ENCODE measurements at regions not wholly inside any gene's neighbourhood (a gene's known extent, or its start where the extent isn't known, plus 50 kb on each side); places are given as distances from the start of the nearest gene placed in this dataset.

- no peak overlapping the region for H3K4me3 ChIP-seq (ENCODE audit: low read depth, low read length)
- TF ChIP-seq CTCF (IDR thresholded peaks at IDR 0.05; ENCODE audit: borderline replicate concordance, insufficient read depth, low read depth, low read length) = no peak
Measured at GRCh38 chr11:115906171-115906570, 402.0 kb upstream of the CADM1 start.

GRCh38 chr11:115905341-115906000 is 401.3 kb upstream of the CADM1 start:
- no peak overlapping the region for H3K4me3 ChIP-seq (ENCODE audit: low read depth, low read length)
- no peak for TF ChIP-seq CTCF (IDR thresholded peaks at IDR 0.05; ENCODE audit: borderline replicate concordance, insufficient read depth, low read depth, low read length)

GRCh38 chr11:115903179-115903578 is 399.0 kb upstream of the CADM1 start:
- H3K4me3 ChIP-seq (ENCODE audit: low read depth, low read length) = no peak overlapping the region
- no peak for TF ChIP-seq CTCF (IDR thresholded peaks at IDR 0.05; ENCODE audit: borderline replicate concordance, insufficient read depth, low read depth, low read length)

GRCh38 chr11:115901069-115901468 is 396.9 kb upstream of the CADM1 start:
- no peak for TF ChIP-seq CTCF (IDR thresholded peaks at IDR 0.05; ENCODE audit: borderline replicate concordance, insufficient read depth, low read depth, low read length)
- H3K4me3 ChIP-seq (ENCODE audit: low read depth, low read length) = no peak overlapping the region

- no peak for TF ChIP-seq CTCF (IDR thresholded peaks at IDR 0.05; ENCODE audit: borderline replicate concordance, insufficient read depth, low read depth, low read length)
- no peak overlapping the region for H3K4me3 ChIP-seq (ENCODE audit: low read depth, low read length)
Measured at GRCh38 chr11:115900111-115900510, 395.9 kb upstream of the CADM1 start.

- H3K4me3 ChIP-seq (ENCODE audit: low read depth, low read length) = no peak overlapping the region
- TF ChIP-seq CTCF (IDR thresholded peaks at IDR 0.05; ENCODE audit: borderline replicate concordance, insufficient read depth, low read depth, low read length) = no peak
Measured at GRCh38 chr11:115897707-115898106, 393.5 kb upstream of the CADM1 start.

- no peak overlapping the region for H3K4me3 ChIP-seq (ENCODE audit: low read depth, low read length)
- TF ChIP-seq CTCF (IDR thresholded peaks at IDR 0.05; ENCODE audit: borderline replicate concordance, insufficient read depth, low read depth, low read length) = no peak
Measured at GRCh38 chr11:115896084-115896483, 391.9 kb upstream of the CADM1 start.

Measured in GM12875 (cell line).